HG02885 (cell line): ENCODE measurements at regions not wholly inside any gene's neighbourhood (a gene's known extent, or its start where the extent isn't known, plus 50 kb on each side); places are given as distances from the start of the nearest gene placed in this dataset.
A peak's percentile ranks its signal among the peaks of the same experiment; 100 is the strongest.

Source experiments
- ATAC-seq: cut with Tn5 transposase; IDR thresholded peaks from one replicate; pipeline ENCODE4 v1.9.1; 2021; ENCODE audit warnings: mild to moderate bottlenecking; ENCODE audit not compliant: unreplicated experiment, poor library complexity

GRCh38 chr13:77429320-77430142 is 102.6 kb upstream of the MYCBP2 start:
- ATAC-seq: peak; percentile 72

- ATAC-seq: no peak
These were observed 98.8 kb upstream of the MYCBP2 start for GRCh38 chr13:77425705-77426104.

- no peak for ATAC-seq
These were observed 96.4 kb upstream of the MYCBP2 start for GRCh38 chr13:77423296-77423695.

GRCh38 chr13:77422724-77423123 is 95.8 kb upstream of the MYCBP2 start:
- no peak for ATAC-seq

- ATAC-seq: no peak
These were observed 91.0 kb upstream of the MYCBP2 start for GRCh38 chr13:77417897-77418296.

GRCh38 chr13:77416666-77417212 is 89.8 kb upstream of the MYCBP2 start:
- ATAC-seq: no peak

- peak; percentile 88 for ATAC-seq
These were observed 88.6 kb upstream of the MYCBP2 start for GRCh38 chr13:77415253-77416071.

- ATAC-seq: no peak
These were observed 86.0 kb upstream of the MYCBP2 start for GRCh38 chr13:77412860-77413259.

- ATAC-seq: no peak
These were observed 85.3 kb upstream of the MYCBP2 start for GRCh38 chr13:77412116-77412635.

GRCh38 chr13:77409412-77409811 is 82.5 kb upstream of the MYCBP2 start:
- no peak for ATAC-seq

- no peak for ATAC-seq
These were observed 79.9 kb upstream of the MYCBP2 start for GRCh38 chr13:77406644-77407440.

GRCh38 chr13:77398825-77399620 is 72.1 kb upstream of the MYCBP2 start:
- ATAC-seq: no peak

GRCh38 chr13:77397636-77398035 is 70.7 kb upstream of the MYCBP2 start:
- no peak for ATAC-seq

GRCh38 chr13:77391475-77391874 is 64.6 kb upstream of the MYCBP2 start:
- no peak for ATAC-seq

- no peak for ATAC-seq
These were observed 63.5 kb upstream of the MYCBP2 start for GRCh38 chr13:77390391-77390790.

- peak; percentile 71 for ATAC-seq
These were observed 62.7 kb upstream of the MYCBP2 start for GRCh38 chr13:77389625-77390000.

GRCh38 chr13:77388944-77389624 is 62.2 kb upstream of the MYCBP2 start:
- ATAC-seq: peak; percentile 7

GRCh38 chr13:77387607-77388200 is 60.8 kb upstream of the MYCBP2 start:
- no peak for ATAC-seq
